ENCODE measurements at regions not wholly inside any gene's neighbourhood (a gene's known extent, or its start where the extent isn't known, plus 50 kb on each side); places are given as distances from the start of the nearest gene placed in this dataset.

DNA sequence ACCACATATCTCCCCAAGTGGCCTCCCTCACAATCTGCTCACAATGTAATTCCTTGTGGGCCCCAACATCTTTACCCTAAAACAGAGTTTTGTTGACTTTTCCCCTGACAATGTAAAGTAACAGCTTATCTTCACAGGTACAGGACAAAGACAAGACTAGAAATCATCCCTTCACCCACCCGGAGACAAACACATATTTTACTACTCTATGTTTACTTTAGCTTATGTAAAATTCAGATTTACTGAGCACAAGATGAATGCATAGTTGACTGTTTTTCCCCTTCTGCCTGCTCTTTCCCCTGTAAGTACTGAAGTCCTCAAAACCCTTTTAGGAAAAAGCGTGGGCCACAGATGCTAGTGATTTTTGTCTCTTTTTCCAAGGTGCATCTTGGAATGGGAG is 61.0 kb downstream of the RPP21 start:
- TF ChIP-seq, protein P1, sequence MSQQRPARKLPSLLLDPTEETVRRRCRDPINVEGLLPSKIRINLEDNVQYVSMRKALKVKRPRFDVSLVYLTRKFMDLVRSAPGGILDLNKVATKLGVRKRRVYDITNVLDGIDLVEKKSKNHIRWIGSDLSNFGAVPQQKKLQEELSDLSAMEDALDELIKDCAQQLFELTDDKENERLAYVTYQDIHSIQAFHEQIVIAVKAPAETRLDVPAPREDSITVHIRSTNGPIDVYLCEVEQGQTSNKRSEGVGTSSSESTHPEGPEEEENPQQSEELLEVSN (IDR thresholded peaks at IDR 0.05), result no peak
- no peak for TF ChIP-seq TAF1 (IDR thresholded peaks at IDR 0.05; ENCODE audit: low read depth, low read length)
- TF ChIP-seq CTCF (IDR thresholded peaks at IDR 0.05; ENCODE audit: control extremely low read depth in 1 of 3, insufficient read depth in 1 of 3, low read depth in 1 of 3, low read length in 3 of 3), result no peak
- TF ChIP-seq, protein P2, sequence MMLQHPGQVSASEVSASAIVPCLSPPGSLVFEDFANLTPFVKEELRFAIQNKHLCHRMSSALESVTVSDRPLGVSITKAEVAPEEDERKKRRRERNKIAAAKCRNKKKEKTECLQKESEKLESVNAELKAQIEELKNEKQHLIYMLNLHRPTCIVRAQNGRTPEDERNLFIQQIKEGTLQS (IDR thresholded peaks at IDR 0.05; ENCODE audit: insufficient read depth, low read depth, low read length), result no peak
- no peak for TF ChIP-seq EZH2 (IDR thresholded peaks at IDR 0.05; ENCODE audit: low read depth, low read length, severe bottlenecking)
- TF ChIP-seq MAX (IDR thresholded peaks at IDR 0.05), result no peak
- TF ChIP-seq ZNF274 (IDR thresholded peaks at IDR 0.05; ENCODE audit: borderline replicate concordance, extremely low read depth, low read length), result no peak
- no peak for TF ChIP-seq TAF7 (optimal IDR thresholded peaks at IDR 0.05; ENCODE audit: borderline replicate concordance, low read depth, low read length)

Measured in H1 (cell line).